Urothelium cell line (cell line): ENCODE measurements at regions not wholly inside any gene's neighbourhood (a gene's known extent, or its start where the extent isn't known, plus 50 kb on each side); places are given as distances from the start of the nearest gene placed in this dataset.
"Not testable (repeated sequence)": the region's sequence is repeated elsewhere in the genome, so short reads cannot be mapped to it uniquely, and the experiment has no call there.

ENCODE experiments used
- DNase-seq: peaks from one replicate; pipeline ENCODE4 v3.0.0; 2011; ENCODE audit warnings: low spot score, mixed read lengths
- FAIRE-seq: peaks from 2 replicates; lab custom pipeline; 2011; peaks lifted over from hg19 to GRCh38; lab: Jason Lieb, UNC

DNA sequence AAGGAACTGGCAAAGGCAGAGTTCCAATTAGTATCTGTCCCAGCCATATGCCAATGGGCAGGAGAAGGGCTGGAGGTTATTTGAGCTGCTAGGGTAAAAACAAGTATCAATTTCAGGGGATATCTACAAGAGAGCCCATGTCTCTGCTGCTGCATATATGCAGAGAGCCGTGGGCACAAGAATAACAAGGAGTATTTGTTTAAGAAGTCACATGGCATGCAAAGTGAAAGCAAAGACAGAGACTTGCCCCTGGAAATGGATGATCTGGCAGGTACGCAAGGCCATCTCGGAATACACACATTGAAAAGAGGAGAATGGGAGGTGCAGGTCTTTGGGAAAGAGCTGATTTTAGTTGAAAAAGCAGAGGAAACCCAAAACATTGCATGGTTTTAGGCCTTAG is 170.6 kb downstream of the EVA1A start:
- FAIRE-seq (no peak), DNase-seq (no peak)

DNA sequence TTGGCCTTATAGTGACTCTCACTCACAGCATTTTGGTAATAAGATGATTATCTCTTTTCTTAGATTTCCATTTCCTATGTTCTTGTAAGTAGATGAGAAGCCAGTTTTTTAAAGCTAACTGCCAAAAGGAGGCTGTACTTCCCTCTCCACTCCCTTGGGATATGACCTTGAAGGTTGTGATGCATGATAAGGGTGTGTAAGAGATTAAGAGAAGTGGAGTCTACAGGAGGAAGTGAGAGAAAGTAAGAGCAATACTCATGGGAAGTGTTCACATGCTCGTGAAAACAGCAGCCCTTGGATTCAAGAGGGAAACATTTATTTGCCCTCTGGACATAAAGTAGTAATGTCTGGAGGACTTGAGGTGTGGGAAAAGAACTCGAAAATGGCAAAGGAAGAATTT is 171.5 kb downstream of the EVA1A start:
- no peak for DNase-seq
- no peak for FAIRE-seq

DNA sequence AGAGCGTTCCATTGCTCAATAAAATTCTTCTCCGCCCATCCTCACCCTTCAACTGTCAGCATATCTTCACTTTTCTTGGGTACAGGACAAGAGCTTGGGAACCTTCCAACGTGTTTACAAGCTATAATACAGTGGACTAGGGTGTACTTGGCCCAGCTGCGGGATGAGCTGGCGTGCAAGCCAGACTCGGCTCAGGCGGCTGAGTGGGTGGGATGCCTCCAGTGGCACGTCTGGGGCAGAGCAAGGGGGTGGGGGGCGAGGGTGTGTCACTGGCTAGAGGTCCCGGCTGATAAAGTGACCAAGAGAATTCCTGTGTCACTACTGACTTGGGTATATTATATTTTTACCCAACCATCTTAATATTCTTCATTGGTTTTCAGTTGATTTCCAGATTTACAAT is 179.7 kb downstream of the EVA1A start:
- FAIRE-seq (no peak), DNase-seq (no peak)

DNA sequence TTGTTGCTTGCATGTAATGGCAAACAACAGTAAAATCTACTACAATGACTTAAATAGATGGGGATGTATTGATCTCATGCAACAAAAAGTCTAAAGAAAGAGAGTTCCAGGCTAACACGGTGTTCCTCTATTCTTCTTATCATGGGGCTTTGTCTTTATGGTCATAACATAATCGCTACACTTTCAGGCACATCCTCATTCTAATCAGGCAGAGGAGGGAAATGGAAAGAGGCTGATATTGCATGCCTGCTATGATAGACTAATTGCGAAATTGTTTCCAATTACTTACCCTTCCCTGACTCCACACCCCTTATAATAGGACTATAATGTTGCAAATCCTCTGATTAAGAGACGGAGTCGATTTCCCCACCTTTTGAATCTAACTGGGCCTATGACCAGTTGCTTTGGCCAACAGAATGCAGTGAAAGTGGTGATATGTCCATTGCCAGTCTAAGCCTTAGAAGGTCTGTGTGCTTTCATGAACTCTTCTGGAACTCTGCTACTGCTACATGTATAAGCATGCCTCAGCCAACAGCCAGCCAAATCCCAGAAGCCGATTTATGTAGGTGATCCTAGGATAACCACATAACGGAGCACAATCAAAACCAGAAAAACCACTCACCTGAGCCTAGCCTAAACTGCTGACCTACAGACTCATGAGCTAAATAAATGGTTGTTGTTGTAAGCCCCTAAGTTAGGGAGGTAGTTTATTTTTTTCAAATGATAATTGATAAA is 180.3 kb upstream of the TACR1 start:
- FAIRE-seq (peak; percentile 27), DNase-seq (no peak)

DNA sequence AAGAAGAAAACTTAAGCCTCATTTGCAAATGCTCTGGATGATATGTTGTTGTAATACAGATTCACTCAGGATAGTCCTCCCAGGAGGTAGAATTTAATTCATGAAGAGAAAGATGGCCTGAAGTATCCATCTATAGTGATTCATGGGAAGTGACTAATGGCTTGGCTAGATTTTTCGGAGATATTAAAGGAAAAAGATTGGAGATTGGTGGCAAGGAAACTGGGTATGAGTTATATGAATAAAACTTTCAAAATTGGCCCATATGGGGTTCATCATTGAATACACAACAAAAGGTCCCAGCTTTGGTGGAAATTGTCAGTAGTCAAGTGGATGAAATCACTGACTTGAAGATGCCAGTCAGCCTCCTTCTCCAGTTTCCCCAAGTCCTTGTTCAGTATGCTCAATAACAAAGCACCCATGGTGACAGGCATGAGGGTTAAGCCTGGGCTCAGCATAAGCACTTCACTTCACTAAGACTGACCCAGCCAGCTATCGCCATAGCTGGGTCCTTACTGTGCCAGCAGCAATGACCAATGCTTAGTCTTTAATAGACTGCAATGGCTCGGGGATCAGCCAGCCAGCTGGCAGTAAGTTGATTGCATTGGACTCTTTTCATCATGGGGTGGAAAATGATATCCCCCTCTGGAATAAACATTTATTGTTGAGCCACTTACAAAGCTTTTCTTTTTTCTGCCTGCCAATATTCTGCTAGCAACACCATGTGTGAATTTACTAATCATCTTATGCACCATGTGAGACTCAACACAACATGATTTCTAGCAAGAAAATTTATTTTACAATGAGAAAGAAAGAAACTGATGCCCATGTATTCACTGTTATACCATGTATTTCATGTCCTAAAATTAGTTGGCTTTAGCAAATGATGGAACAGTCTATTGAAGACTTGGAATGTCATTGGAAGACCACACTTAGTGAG is 176.6 kb upstream of the TACR1 start:
- DNase-seq, result no peak
- no peak for FAIRE-seq

DNA sequence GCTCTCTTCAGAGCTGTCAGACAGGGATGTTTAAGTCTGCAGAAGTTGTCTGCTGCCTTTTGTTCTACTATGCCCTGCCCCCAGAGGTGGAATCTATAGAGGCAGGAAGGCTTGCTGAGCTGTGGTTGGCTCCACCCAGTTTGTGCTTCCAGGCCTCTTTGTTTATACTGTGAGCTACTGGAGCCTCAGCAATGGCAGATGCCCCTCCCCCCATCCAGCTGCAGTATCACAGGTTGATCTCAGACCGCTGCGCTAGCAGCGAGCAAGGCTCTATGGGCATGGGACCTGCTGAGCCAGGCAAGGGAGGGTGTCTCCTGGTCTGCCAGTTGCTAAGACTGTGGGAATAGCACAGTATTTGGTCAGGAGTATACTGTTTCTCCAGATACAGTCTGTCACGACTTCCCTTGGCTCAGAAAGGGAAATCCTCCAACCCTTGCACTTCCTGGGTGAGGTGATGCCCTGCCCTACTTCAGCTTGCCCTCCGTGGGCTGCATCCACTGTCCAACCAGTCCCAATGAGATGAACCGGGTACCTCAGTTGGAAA is 175.2 kb upstream of the TACR1 start:
- not testable (repeated sequence) for DNase-seq
- FAIRE-seq, result peak; percentile 17

DNA sequence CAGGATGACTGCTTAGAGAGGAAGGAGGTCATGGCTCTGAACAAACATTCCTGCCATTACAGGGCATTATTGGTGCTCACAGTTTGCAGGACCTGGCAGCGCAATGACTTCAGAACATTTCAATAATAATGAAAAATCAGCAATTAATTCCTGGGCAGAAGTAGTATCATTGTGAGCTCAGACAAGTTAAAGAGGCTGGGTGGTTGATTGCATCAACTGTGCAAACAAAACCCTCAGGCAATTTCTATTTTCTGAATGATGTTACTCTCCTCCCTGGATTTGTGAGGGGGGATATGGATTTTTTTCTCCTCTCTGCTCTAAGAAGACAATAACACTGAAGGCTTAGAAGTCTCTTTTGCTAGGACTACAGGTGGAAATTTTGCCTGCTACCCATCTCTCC is 168.1 kb upstream of the TACR1 start:
- DNase-seq (no peak), FAIRE-seq (no peak)

DNA sequence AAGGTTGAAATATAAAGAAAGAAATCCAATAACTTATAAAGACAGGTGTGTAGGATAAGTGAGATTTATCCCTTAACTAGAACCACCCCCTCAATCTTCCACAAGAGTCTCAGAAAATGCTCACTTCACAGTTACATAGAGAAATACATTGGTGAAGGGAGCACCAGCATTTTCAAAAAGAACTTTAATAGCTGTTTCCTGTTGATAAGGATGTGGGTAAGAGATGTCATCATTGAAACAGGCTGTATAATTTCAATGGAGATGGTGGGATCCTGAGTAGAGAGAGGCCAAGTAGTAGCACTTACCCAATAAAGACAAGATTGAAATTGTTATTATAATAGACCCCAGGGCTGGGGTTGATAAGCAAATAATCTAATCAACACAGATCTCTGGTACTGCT is 162.2 kb upstream of the TACR1 start:
- DNase-seq (no peak), FAIRE-seq (no peak)

DNA sequence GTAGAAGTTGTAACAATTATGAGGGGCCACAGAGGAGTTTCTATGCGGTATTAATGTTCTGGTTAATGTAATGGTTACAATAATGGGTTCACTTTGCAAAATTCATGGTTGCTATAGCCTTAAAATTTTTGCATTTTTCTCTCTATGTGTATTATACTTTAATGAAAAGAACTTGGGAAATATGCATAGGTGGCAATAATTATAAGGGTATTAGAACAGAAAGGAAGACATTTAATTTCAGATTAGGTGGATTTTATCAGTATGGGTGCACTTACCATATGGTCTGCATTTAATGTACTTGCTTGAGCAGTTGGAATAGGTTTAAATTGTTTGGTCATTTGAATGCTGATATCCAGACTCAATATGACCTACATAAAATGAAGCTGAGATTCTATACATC is 161.6 kb upstream of the TACR1 start:
- FAIRE-seq, result no peak
- no peak for DNase-seq

DNA sequence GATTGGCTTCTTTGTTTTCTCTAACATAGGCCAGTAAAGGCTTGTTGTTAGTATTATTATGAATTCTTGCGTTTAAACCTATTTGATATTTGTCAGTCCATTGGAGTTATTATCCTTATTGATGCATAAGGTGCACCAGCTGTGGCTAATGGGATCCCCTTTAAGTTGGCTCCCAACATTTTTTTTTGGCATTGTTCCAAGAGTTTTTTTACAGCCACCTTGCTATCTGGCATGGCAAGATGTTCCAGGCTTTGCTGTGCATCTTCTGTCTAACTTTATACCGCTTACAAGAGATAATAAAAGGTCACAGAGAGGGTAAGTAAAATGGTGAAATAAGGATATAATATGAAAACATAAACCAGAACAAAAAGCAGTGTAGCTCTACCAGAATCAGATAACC is 157.5 kb upstream of the TACR1 start:
- DNase-seq (no peak), FAIRE-seq (no peak)

DNA sequence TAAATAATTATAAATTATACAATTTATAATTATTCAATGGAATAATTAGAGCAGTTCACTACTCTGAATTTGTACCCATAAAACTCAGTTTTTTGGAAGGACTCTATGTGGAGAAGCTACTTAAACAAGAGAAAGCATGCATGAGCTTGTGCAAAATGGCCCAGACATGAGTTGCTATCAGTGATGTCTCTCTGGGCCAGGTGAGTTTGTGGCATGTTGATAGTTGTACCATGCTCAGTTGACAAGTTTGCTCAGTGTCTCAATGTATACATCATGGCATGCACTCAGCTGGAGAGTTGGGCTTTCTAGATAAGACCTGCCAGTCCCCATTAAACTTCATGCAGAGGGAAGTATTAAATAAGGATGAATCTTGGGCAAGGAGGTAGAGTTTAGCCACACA is 153.8 kb upstream of the TACR1 start:
- FAIRE-seq, result no peak
- DNase-seq, result no peak

DNA sequence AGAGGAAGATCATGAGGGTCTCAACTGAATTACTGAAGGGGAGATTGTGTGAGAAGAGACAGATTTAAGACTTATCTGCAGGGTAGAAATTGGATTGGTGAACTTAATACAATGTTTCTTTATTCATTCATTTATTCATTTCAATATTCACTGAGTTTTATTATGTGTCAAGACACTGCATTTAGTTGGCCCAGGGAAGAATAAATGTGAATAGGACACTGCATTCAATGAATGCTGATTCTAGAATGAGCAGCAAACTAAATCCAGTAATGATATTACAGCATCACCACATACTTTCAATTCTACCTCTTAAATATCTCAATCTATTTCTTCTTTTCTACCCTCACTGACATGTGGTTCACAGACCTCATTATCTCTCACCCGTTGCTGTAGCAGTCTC is 149.0 kb upstream of the TACR1 start:
- no peak for FAIRE-seq
- no peak for DNase-seq

DNA sequence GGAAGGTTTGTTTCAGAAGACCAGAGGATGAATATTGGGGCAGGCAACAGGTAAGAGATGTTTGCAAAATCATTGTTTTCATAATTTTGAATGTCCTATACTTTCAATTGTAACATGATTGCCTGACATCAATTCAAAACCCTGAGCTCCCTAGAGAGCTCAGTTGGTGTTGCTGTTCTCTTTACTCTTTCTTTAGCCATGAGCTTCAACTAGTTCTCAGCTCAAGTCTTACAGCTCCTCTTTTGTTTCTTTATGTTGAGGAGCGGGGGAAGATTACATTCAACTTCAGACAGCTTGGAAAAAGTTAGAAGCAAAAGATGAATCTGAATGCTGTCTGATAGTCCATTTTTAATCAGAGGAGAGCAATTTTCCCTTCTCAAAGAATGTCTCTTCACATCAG is 144.8 kb upstream of the TACR1 start:
- FAIRE-seq (no peak), DNase-seq (no peak)

DNA sequence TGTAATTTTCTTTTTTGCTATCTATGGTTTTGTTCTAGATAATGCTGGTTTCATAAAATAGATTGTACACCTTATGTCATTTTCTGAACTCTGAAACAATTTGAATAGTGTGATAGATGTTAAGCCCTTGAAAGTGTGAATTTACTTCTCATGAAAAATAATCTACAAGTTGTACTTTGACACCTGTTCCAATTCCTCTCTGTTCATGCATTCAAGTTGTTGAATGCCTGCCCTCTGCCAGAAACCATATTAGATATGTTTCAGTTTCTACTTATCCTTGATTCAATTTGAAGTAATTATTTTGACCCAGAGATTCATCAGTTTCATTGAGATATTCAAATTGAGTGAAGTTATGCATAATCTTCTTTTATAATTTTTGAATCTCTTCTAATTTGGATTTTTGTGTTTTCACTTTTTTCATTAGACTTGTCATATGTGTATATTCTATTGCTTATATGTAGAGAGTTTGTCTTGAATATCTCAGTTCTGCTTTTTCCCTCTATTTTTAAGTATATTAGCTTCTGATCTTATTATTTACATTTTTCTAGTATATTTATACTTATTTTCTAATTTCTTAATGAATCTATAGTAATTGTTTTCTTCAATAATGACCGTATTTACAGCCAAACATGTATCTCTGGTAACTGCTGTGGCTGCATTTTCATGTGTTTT is 143.3 kb upstream of the TACR1 start:
- DNase-seq (no peak), FAIRE-seq (no peak)

DNA sequence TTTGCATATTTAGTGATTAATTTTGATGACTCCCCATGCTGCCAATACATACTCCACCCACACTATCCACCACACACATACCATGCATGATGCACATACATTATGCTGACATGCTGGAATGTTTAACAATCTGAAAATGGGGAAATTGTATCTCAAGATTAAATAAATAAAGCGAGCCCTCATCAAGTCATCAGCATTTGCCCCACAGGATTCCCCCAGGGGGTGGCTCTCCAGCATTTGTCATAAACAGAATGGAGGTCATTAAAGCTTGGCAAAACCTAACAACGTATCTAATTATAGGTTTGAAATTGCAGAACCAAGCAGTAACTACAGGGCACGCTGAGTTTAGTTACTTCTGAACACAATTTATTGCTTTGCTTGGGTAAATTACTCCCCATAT is 141.2 kb upstream of the TACR1 start:
- no peak for FAIRE-seq

DNA sequence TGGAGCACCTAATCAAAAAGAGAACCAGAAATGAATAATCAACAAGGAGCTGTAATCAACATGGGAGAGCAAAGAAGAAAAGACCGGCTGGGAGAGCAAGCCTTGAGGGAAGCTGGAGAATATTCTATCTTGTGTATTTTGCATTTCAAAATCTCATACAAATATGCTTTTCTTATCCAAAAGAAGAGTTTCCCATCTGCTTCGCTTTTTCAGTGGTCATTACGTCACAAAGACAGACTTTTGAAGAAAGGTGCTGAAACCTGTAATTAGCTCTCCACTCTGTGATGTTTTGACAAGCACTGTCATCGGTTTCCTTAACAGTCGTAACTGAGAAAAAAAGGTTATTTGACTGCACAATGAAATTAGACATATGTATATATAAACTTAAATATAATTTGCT is 139.1 kb upstream of the TACR1 start:
- FAIRE-seq, result no peak
- no peak for DNase-seq

More for the DNA sequence above, 141.2 kb upstream of the TACR1 start:
- no peak for DNase-seq

DNA sequence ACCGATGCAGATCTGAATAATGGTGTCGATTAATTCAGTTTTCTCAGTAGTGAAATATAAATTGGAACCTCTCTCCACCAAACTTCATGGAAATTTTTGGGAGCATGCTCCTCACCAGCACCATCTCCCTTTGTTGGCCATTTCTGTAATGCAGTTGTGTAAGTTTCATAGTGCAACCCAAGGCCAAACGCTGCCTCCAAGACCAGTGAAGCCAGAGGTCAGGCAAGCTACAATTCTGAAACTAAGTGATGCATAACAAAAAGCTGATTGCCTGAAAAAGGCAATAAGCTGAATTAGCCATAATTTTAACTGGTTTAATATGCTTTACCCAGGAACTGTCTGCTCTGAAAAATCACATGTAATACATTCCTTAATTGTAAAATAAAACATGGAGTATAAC is 138.3 kb upstream of the TACR1 start:
- no peak for DNase-seq
- FAIRE-seq, result no peak

DNA sequence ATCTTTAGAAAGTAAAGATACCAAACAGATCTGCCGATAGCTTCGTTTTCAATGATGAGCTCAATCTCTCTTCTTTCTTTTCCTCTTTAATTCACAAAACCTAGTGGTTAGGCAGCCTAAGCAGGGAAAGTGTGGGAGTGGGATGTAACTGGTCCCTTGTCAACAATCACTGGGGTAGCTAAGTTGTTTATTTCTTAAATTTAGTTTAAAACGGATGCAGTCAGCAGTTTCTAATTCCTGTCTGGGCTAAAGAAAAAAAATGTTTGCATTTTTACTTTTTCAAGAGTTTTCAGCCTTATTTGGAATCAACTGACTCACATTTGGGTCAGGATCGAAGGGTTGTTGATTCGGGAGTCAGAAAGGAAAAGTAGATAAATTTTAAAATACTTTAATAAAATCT is 137.7 kb upstream of the TACR1 start:
- FAIRE-seq (no peak), DNase-seq (no peak)

DNA sequence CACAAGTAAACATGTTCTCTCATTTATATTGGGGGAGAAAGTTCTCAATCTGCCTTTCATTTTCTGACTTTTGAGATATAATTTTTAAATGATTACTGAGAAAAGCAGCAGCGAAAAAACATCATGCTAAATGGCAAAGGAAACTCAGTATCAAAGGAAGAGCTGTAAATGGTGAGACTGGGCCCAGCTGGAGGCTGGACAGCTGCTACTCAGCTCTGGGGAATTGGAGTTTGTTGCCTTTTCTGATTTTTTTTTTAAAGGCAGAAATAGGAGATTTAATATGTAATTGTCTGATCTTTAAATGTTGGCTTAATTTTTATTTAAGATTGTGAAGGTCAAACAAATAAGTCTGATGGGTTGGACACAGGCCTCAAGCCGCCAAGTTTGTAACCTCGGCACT is 137.1 kb upstream of the TACR1 start:
- FAIRE-seq (no peak), DNase-seq (no peak)

DNA sequence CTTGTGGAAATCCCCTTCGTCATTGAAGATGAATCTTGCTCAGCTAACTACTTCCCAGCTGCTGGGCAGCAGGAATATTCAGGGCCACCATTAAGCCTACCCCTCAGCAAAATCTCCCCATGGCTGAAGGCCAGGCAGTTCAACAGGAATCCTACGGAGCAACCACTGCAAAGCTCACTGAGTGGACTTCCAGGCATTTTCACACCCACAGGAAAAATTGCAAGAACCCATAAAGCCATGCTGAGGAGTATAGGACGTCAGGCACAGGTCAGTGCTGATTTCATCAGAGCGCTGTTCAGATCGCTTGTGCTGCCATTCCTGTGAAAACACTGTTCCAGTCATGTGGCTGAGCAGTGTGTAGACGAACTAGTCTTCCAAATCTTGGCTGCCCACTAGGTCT is 134.8 kb upstream of the TACR1 start:
- DNase-seq (no peak), FAIRE-seq (no peak)

DNA sequence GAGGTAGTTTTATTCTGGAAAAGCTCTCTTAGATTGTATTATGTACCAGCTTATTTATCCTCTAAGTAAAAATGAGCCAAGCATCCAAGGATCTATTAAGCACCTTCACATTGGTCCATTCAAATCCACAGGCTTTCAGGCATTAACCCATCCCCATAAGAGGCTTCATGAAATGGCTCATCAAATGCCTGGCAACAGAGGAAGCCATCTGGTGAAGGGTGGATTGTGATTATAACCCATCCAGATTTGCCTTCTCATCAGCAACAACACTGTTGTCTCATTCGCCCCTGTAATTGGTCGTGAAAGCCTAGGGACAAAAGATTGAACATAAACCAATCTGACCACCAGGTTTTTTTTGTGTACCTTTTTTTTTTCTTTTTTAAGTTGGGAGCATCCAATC is 134.3 kb upstream of the TACR1 start:
- DNase-seq (no peak), FAIRE-seq (no peak)
